ENCODE measurements at regions not wholly inside any gene's neighbourhood (a gene's known extent, or its start where the extent isn't known, plus 50 kb on each side); places are given as distances from the start of the nearest gene placed in this dataset.

- TF ChIP-seq CTCF (IDR thresholded peaks at IDR 0.05; ENCODE audit: control extremely low read depth in 1 of 3, insufficient read depth in 1 of 3, low read depth in 1 of 3, low read length in 3 of 3) (no peak), POU5F1 (IDR thresholded peaks at IDR 0.05; ENCODE audit: low read depth, low read length) (no peak), JUN (IDR thresholded peaks at IDR 0.05; ENCODE audit: low read depth, low read length) (no peak), RAD21 (IDR thresholded peaks at IDR 0.05 in 1 of 2, conservative IDR thresholded peaks at IDR 0.05 in 1 of 2; ENCODE audit: low read depth in 2 of 2, low read length in 2 of 2) (no peak), POLR2A (IDR thresholded peaks at IDR 0.05; ENCODE audit: control extremely low read depth in 1 of 2, low read depth in 2 of 2, low read length in 2 of 2) (no peak), EP300 (IDR thresholded peaks at IDR 0.05; ENCODE audit: borderline replicate concordance in 1 of 2, low read depth in 2 of 2, low read length in 2 of 2) (no peak), USF2 (IDR thresholded peaks at IDR 0.05; ENCODE audit: low read length) (no peak), EZH2 (IDR thresholded peaks at IDR 0.05; ENCODE audit: low read depth, low read length, severe bottlenecking) (no peak), JUND (IDR thresholded peaks at IDR 0.05; ENCODE audit: low read length) (no peak), POLR2AphosphoS5 (IDR thresholded peaks at IDR 0.05; ENCODE audit: low read depth, low read length) (no peak), SIN3A (conservative IDR thresholded peaks at IDR 0.05 in 1 of 2, IDR thresholded peaks at IDR 0.05 in 1 of 2; ENCODE audit: low read depth in 1 of 2, low read length in 2 of 2) (no peak), KDM1A (IDR thresholded peaks at IDR 0.05; ENCODE audit: borderline replicate concordance, low read length) (no peak), KDM5A (IDR thresholded peaks at IDR 0.05; ENCODE audit: low read length) (no peak), CREB1 (IDR thresholded peaks at IDR 0.05) (no peak)
Measured at GRCh38 chr6:159099276-159099675, 54.5 kb upstream of the TAGAP start.

All from H1 (cell line).